ENCODE measurements at regions not wholly inside any gene's neighbourhood (a gene's known extent, or its start where the extent isn't known, plus 50 kb on each side); places are given as distances from the start of the nearest gene placed in this dataset.

- Histone ChIP-seq H3K9ac (ENCODE audit: insufficient read depth in 1 of 2, low read length in 2 of 2) (no peak overlapping the region), H3K9me3 (ENCODE audit: control insufficient read depth in 4 of 4, insufficient read depth in 3 of 4, low read length in 3 of 4) (peaks cover 0 to 10% (median 2%) of the 10 kb centered on the region in 4 donors), H3K4me1 (ENCODE audit: control insufficient read depth in 5 of 5, insufficient read depth in 5 of 5, low read length in 5 of 5) (peaks cover 0 to 27% (median 8%) of the 10 kb centered on the region in 5 donors), H3K4me3 (peak overlapping the region; percentile 2), H3K36me3 (ENCODE audit: control insufficient read depth in 4 of 4, insufficient read depth in 4 of 4, low read length in 4 of 4) (no peaks in the 10 kb centered on the region), H3K27me3 (ENCODE audit: control insufficient read depth in 3 of 3, insufficient read depth in 3 of 3, low read length in 2 of 3) (no peaks in the 10 kb centered on the region), H3K27ac (ENCODE audit: low read depth in 1 of 2, low read length in 1 of 2) (no peak overlapping the region)
- WGBS, 2 donors: 78 to 89% methylated on average over 14 of the region's 14 CpGs
- TF ChIP-seq, protein P1, sequence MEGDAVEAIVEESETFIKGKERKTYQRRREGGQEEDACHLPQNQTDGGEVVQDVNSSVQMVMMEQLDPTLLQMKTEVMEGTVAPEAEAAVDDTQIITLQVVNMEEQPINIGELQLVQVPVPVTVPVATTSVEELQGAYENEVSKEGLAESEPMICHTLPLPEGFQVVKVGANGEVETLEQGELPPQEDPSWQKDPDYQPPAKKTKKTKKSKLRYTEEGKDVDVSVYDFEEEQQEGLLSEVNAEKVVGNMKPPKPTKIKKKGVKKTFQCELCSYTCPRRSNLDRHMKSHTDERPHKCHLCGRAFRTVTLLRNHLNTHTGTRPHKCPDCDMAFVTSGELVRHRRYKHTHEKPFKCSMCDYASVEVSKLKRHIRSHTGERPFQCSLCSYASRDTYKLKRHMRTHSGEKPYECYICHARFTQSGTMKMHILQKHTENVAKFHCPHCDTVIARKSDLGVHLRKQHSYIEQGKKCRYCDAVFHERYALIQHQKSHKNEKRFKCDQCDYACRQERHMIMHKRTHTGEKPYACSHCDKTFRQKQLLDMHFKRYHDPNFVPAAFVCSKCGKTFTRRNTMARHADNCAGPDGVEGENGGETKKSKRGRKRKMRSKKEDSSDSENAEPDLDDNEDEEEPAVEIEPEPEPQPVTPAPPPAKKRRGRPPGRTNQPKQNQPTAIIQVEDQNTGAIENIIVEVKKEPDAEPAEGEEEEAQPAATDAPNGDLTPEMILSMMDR (IDR thresholded peaks at IDR 0.05; ENCODE audit: control extremely low read depth, extremely low read depth): no peak
- ATAC-seq (ENCODE audit: insufficient read depth, low FRiP score) (no peak), DNase-seq (no peak)
Measured at GRCh38 chr2:43020990-43021669, 205.3 kb downstream of the ZFP36L2 start.

GRCh38 chr2:43020296-43020695 is 206.1 kb downstream of the ZFP36L2 start:
- H3K4me3 ChIP-seq: no peak overlapping the region
- TF ChIP-seq, protein P1 (IDR thresholded peaks at IDR 0.05; ENCODE audit: control extremely low read depth, extremely low read depth): no peak
- no peak for ATAC-seq (ENCODE audit: insufficient read depth, low FRiP score)

GRCh38 chr2:43019536-43020183 is 206.7 kb downstream of the ZFP36L2 start:
- ATAC-seq (ENCODE audit: insufficient read depth, low FRiP score) (no peak), DNase-seq (no peak)
- Histone ChIP-seq H3K9me3 (ENCODE audit: control insufficient read depth in 4 of 4, insufficient read depth in 3 of 4, low read length in 3 of 4) (peaks cover 0 to 10% (median 2%) of the 10 kb centered on the region in 4 donors), H3K27me3 (ENCODE audit: control insufficient read depth in 3 of 3, insufficient read depth in 3 of 3, low read length in 2 of 3) (no peaks in the 10 kb centered on the region), H3K9ac (ENCODE audit: insufficient read depth in 1 of 2, low read length in 2 of 2) (no peak overlapping the region), H3K4me3 (no peak overlapping the region), H3K36me3 (ENCODE audit: control insufficient read depth in 4 of 4, insufficient read depth in 4 of 4, low read length in 4 of 4) (no peaks in the 10 kb centered on the region), H3K27ac (ENCODE audit: low read depth in 1 of 2, low read length in 1 of 2) (peak overlapping the region in 1 of 2 donors; percentile 72), H3K4me1 (ENCODE audit: control insufficient read depth in 5 of 5, insufficient read depth in 5 of 5, low read length in 5 of 5) (peaks cover 0 to 23% (median 7%) of the 10 kb centered on the region in 5 donors)
- TF ChIP-seq, protein P1 (IDR thresholded peaks at IDR 0.05; ENCODE audit: control extremely low read depth, extremely low read depth): no peak
- WGBS, 2 donors: 89 to 93% methylated on average over 7 of the region's 7 CpGs

More at GRCh38 chr2:43020296-43020695, 206.1 kb downstream of the ZFP36L2 start:
- DNase-seq: no peak
- Histone ChIP-seq H3K9ac (ENCODE audit: insufficient read depth in 1 of 2, low read length in 2 of 2) (no peak overlapping the region), H3K4me1 (ENCODE audit: control insufficient read depth in 5 of 5, insufficient read depth in 5 of 5, low read length in 5 of 5) (peaks cover 0 to 27% (median 8%) of the 10 kb centered on the region in 5 donors), H3K27ac (ENCODE audit: low read depth in 1 of 2, low read length in 1 of 2) (no peak overlapping the region), H3K36me3 (ENCODE audit: control insufficient read depth in 4 of 4, insufficient read depth in 4 of 4, low read length in 4 of 4) (no peaks in the 10 kb centered on the region), H3K9me3 (ENCODE audit: control insufficient read depth in 4 of 4, insufficient read depth in 3 of 4, low read length in 3 of 4) (peaks cover 0 to 10% (median 2%) of the 10 kb centered on the region in 4 donors), H3K27me3 (ENCODE audit: control insufficient read depth in 3 of 3, insufficient read depth in 3 of 3, low read length in 2 of 3) (no peaks in the 10 kb centered on the region)
- WGBS, 2 donors: 78 to 93% methylated on average over 1 of the region's 1 CpG
